GM18508 (cell line): ENCODE measurements at regions not wholly inside any gene's neighbourhood (a gene's known extent, or its start where the extent isn't known, plus 50 kb on each side); places are given as distances from the start of the nearest gene placed in this dataset.

ENCODE experiments used
- ATAC-seq: cut with Tn5 transposase; IDR thresholded peaks from one replicate; pipeline ENCODE4 v1.9.1; 2021; ENCODE audit warnings: moderate number of reproducible peaks; ENCODE audit not compliant: insufficient read depth, unreplicated experiment

DNA sequence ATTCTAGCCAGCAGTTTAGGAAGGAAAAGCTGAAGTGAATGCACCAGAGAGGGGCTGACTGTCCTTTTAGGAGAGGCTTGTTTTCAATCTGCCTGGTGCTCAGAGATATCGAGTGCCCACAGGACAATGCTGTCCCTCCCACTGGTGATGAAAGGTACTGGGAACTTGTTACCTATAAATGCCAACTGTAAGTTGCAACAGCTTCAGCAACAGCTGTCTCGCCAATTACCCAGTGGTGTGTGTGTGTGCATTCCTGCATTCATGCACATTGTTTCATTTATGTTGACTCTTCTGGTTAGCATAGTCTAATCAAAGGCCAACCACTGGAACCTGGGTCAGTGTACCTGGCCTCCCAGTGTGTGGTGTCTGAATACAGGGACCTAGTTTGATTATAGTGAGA is 161.1 kb downstream of the CSNK1G3 start:
- ATAC-seq, result no peak

DNA sequence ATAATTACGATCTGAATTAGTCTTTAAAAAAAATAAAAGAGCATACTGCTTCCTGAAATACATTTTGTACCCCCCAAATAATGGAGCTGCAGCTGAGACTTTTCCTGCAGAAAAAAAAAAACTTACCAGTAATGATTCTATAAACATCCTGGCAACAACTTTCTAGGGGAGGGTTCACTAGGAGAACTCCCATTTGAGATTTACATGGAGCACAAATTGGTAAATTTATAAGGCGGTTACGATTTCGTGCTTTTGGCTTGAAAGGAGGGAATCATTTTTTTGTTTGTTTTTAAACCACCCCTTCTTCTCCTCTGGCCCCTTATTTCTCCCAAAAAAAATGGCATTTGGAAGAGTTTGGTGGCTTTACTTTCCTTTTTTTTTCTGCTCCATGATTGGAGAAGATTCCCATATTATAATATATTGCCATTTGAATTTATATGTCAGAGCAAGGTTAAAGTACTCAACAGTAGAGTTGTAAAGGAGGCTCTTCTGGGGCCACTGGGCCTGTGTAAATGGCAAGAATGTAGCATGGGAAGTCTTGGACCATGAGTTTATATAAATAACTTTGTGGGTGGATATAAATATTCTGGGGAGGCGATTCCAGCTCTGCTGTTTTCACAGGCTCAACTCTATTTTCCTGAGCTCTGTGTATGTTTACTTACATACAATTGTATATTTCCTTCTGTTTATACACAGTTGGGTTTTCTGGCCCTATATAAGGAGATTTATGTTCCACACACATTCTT is 159.9 kb downstream of the CSNK1G3 start:
- no peak for ATAC-seq

DNA sequence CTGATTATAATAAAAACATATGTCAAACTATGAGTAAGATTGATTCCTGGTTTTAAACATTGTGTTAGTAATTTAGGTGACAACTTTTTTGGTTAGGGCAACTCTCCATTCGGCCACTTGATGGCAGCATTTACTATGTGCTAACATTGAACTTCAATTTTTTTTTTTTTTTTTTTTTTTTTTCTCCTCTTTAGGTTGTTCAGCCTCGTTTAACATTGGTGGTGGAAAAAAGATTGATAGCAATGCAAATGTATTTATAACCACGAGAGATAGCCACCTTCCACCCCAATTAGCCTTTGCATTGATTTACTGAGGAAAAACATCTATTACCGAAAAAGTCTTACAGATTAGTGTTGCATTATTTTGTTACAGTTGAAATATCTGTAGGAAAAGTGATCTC is 159.1 kb downstream of the CSNK1G3 start:
- no peak for ATAC-seq
